ENCODE measurements at regions not wholly inside any gene's neighbourhood (a gene's known extent, or its start where the extent isn't known, plus 50 kb on each side); places are given as distances from the start of the nearest gene placed in this dataset.
"Not testable (repeated sequence)": the region's sequence is repeated elsewhere in the genome, so short reads cannot be mapped to it uniquely, and the experiment has no call there.

- intact Hi-C loops (cut with DNase I) = not testable (repeated sequence)
- peak; percentile 66 for DNase-seq (ENCODE audit: low spot score)
Measured at GRCh38 chr17:21780293-21780888, 88.1 kb downstream of the KCNJ18 start.

- intact Hi-C loops (cut with DNase I) = not testable (repeated sequence)
- DNase-seq (ENCODE audit: low spot score) = peak; percentile 49
Measured at GRCh38 chr17:21780919-21781665, 88.8 kb downstream of the KCNJ18 start.

GRCh38 chr17:21781666-21782024 is 89.3 kb downstream of the KCNJ18 start:
- DNase-seq (ENCODE audit: low spot score) = peak; percentile 60
- intact Hi-C loops (cut with DNase I) = not testable (repeated sequence)

- intact Hi-C loops (cut with DNase I) = not testable (repeated sequence)
- DNase-seq (ENCODE audit: low spot score) = peak; percentile 43
Measured at GRCh38 chr17:21782107-21782506, 89.8 kb downstream of the KCNJ18 start.

- DNase-seq (ENCODE audit: low spot score) = peak; percentile 36
- intact Hi-C loops (cut with DNase I) = not testable (repeated sequence)
Measured at GRCh38 chr17:21782604-21783003, 90.3 kb downstream of the KCNJ18 start.

GRCh38 chr17:21783017-21783416 is 90.7 kb downstream of the KCNJ18 start:
- intact Hi-C loops (cut with DNase I) = not testable (repeated sequence)
- peak; percentile 38 for DNase-seq (ENCODE audit: low spot score)

- DNase-seq (ENCODE audit: low spot score); intact Hi-C loops (cut with DNase I): not testable (repeated sequence)
Measured at GRCh38 chr17:21814272-21814671, 121.9 kb downstream of the KCNJ18 start.

- peak; percentile 78 for DNase-seq (ENCODE audit: low spot score)
- intact Hi-C loops (cut with DNase I) = no loop called here
Measured at GRCh38 chr17:21814776-21815175, 122.5 kb downstream of the KCNJ18 start.

- intact Hi-C loops (cut with DNase I) = no loop called here
Measured at GRCh38 chr17:21815352-21816063, 123.2 kb downstream of the KCNJ18 start.

GRCh38 chr17:21816592-21817567 is 124.6 kb downstream of the KCNJ18 start:
- intact Hi-C loops (cut with DNase I) = no loop called here
- no peak for DNase-seq (ENCODE audit: low spot score)

More at GRCh38 chr17:21815352-21816063, 123.2 kb downstream of the KCNJ18 start:
- DNase-seq (ENCODE audit: low spot score) = no peak

GRCh38 chr17:21817791-21818364 is 125.6 kb downstream of the KCNJ18 start:
- DNase-seq (ENCODE audit: low spot score) = no peak
- intact Hi-C loops (cut with DNase I) = no loop called here

GRCh38 chr17:21823090-21823489 is 130.8 kb downstream of the KCNJ18 start:
- intact Hi-C loops (cut with DNase I) = no loop called here
- no peak for DNase-seq (ENCODE audit: low spot score)

GRCh38 chr17:21823643-21824042 is 131.3 kb downstream of the KCNJ18 start:
- intact Hi-C loops (cut with DNase I) = no loop called here

GRCh38 chr17:21841839-21842238 is 149.5 kb downstream of the KCNJ18 start:
- intact Hi-C loops (cut with DNase I) = no loop called here
- no peak for DNase-seq (ENCODE audit: low spot score)

More at GRCh38 chr17:21823643-21824042, 131.3 kb downstream of the KCNJ18 start:
- DNase-seq (ENCODE audit: low spot score) = no peak

- intact Hi-C loops (cut with DNase I) = no loop called here
- DNase-seq (ENCODE audit: low spot score) = no peak
Measured at GRCh38 chr17:21842332-21843317, 150.3 kb downstream of the KCNJ18 start.

GRCh38 chr17:21843318-21843865 is 151.1 kb downstream of the KCNJ18 start:
- intact Hi-C loops (cut with DNase I) = no loop called here
- DNase-seq (ENCODE audit: low spot score) = no peak

GRCh38 chr17:21843951-21844590 is 151.7 kb downstream of the KCNJ18 start:
- intact Hi-C loops (cut with DNase I) = no loop called here
- no peak for DNase-seq (ENCODE audit: low spot score)
